Left ventricle myocardium inferior (tissue), 1 donor: ENCODE measurements at regions not wholly inside any gene's neighbourhood (a gene's known extent, or its start where the extent isn't known, plus 50 kb on each side); places are given as distances from the start of the nearest gene placed in this dataset.

Experiments
- DNase-seq: peaks from one replicate; pipeline ENCODE4 v3.0.0-alpha.2; 2020
- H3K27ac ChIP-seq: fragments of 200-600 bp; replicated peaks from 2 replicates; pipeline ENCODE4 v1.8.0; 2021
- H3K27me3 ChIP-seq: fragments of 200-600 bp; 2 replicates; pipeline ENCODE4 v1.8.0; 2021; ENCODE audit warnings: low read depth
- H3K36me3 ChIP-seq: fragments of 200-600 bp; 2 replicates; pipeline ENCODE4 v1.8.0; 2021
- H3K4me1 ChIP-seq: fragments of 200-600 bp; 2 replicates; pipeline ENCODE4 v1.8.0; 2021
- H3K4me3 ChIP-seq: fragments of 200-600 bp; 2 replicates; pipeline ENCODE4 v1.8.0; 2021; ENCODE audit warnings: mild to moderate bottlenecking, moderate library complexity
- H3K9me3 ChIP-seq: fragments of 200-600 bp; replicated peaks from 2 replicates; pipeline ENCODE4 v1.8.0; 2021
- CTCF ChIP-seq: fragments of 200-600 bp; IDR thresholded peaks from 2 replicates; pipeline ENCODE4 v1.8.0; 2021; ENCODE audit warnings: antibody characterized with exemption, mild to moderate bottlenecking, borderline replicate concordance
- intact Hi-C: fragments of 100-400 bp; cut with micrococcal nuclease; formaldehyde crosslinking; loops from one replicate; pipeline ENCODE4 v1.11.0; 2022
- donor health status: DM: no; HTN: yes; CAD: no; lungs with severe emphysema.

- intact Hi-C loops, result no loop called here
- no peak for DNase-seq
- Histone ChIP-seq H3K4me1 (no peaks in the 10 kb centered on the region), H3K27me3 (no peaks in the 10 kb centered on the region), H3K36me3 (no peaks in the 10 kb centered on the region), H3K9me3 (no peaks in the 10 kb centered on the region), H3K4me3 (no peak overlapping the region), H3K27ac (no peak overlapping the region)
- TF ChIP-seq CTCF, result no peak
Measured at GRCh38 chr4:133887723-133888122, 313.9 kb downstream of the PABPC4L start.

GRCh38 chr4:133869486-133869885 lies 332.1 kb downstream of the PABPC4L start:
- Histone ChIP-seq H3K27ac (no peak overlapping the region), H3K9me3 (no peaks in the 10 kb centered on the region), H3K4me3 (no peak overlapping the region), H3K36me3 (no peaks in the 10 kb centered on the region), H3K4me1 (no peaks in the 10 kb centered on the region), H3K27me3 (no peaks in the 10 kb centered on the region)
- no peak for DNase-seq
- no peak for TF ChIP-seq CTCF
- intact Hi-C loops, result no loop called here

- intact Hi-C loops, result no loop called here
- no peaks in the 10 kb centered on the region for H3K9me3 ChIP-seq
Measured at GRCh38 chr4:133868856-133869255, 332.7 kb downstream of the PABPC4L start.

GRCh38 chr4:133866328-133866699 lies 335.3 kb downstream of the PABPC4L start:
- H3K9me3 ChIP-seq, result no peaks in the 10 kb centered on the region
- no peak for TF ChIP-seq CTCF
- no peak for DNase-seq
- intact Hi-C loops, result no loop called here
- no peak overlapping the region for H3K27ac ChIP-seq
- H3K36me3 ChIP-seq, result no peaks in the 10 kb centered on the region
- no peaks in the 10 kb centered on the region for H3K4me1 ChIP-seq
- no peaks in the 10 kb centered on the region for H3K27me3 ChIP-seq
- no peak overlapping the region for H3K4me3 ChIP-seq

More at GRCh38 chr4:133868856-133869255, 332.7 kb downstream of the PABPC4L start:
- no peak for DNase-seq
- Histone ChIP-seq H3K36me3 (no peaks in the 10 kb centered on the region), H3K4me1 (no peaks in the 10 kb centered on the region), H3K4me3 (no peak overlapping the region), H3K27ac (no peak overlapping the region), H3K27me3 (no peaks in the 10 kb centered on the region)
- no peak for TF ChIP-seq CTCF

- intact Hi-C loops, result no loop called here
- Histone ChIP-seq H3K27me3 (no peaks in the 10 kb centered on the region), H3K27ac (no peak overlapping the region), H3K4me3 (no peak overlapping the region), H3K36me3 (no peaks in the 10 kb centered on the region), H3K4me1 (no peaks in the 10 kb centered on the region), H3K9me3 (no peaks in the 10 kb centered on the region)
- DNase-seq, result no peak
- TF ChIP-seq CTCF, result no peak
Measured at GRCh38 chr4:133865612-133866327, 335.8 kb downstream of the PABPC4L start.
